HEK293 (cell line): ENCODE measurements at regions not wholly inside any gene's neighbourhood (a gene's known extent, or its start where the extent isn't known, plus 50 kb on each side); places are given as distances from the start of the nearest gene placed in this dataset.

Experiments
- CTCF ChIA-PET: fragments of 350-600 bp; formaldehyde crosslinking; extraction: SDS; loops from one replicate; lab custom pipeline; 2021; ENCODE audit warnings: antibody characterized with exemption; lab: Yijun Ruan, JAX
- POLR2A ChIA-PET: fragments of 300-600 bp; formaldehyde crosslinking; extraction: SDS; loops from one replicate; lab custom pipeline; 2020; ENCODE audit warnings: antibody characterized with exemption, inconsistent platforms; lab: Yijun Ruan, JAX
- H3K27ac ChIP-seq: fragments of 200-500 bp; sonication (Bioruptor generic); 2 replicates; pipeline ENCODE4 v1.5.1; 2014; ENCODE audit warnings: low read depth, low read length, control low read depth, inconsistent platforms; ENCODE audit errors: extremely low read depth
- H3K36me3 ChIP-seq, 2 experiments: fragments of 200-500 bp in 1 of 2; sonication (Bioruptor generic) in 1 of 2; 1 replicate in 1 of 2; 2 replicates in 1 of 2; pipeline ENCODE4 v1.5.1; 2014 to 2017; ENCODE audit warnings: inconsistent platforms in 2 of 2, low read length in 2 of 2; ENCODE audit not compliant: control insufficient read depth in 2 of 2, insufficient read depth in 1 of 2
- H3K4me1 ChIP-seq: fragments of 200-500 bp; sonication (Bioruptor generic); 2 replicates; pipeline ENCODE4 v1.5.1; 2014; ENCODE audit warnings: mild to moderate bottlenecking, low read length, inconsistent platforms; ENCODE audit not compliant: control insufficient read depth, insufficient read depth
- H3K4me3 ChIP-seq: 2 replicates; pipeline ENCODE4 v1.5.1; 2011; ENCODE audit warnings: low read depth, mild to moderate bottlenecking, control low read depth, low read length, moderate library complexity
- H3K9me3 ChIP-seq: fragments of 200-500 bp; sonication (Bioruptor generic); 2 replicates; pipeline ENCODE4 v1.5.1; 2014; ENCODE audit warnings: low read depth, low read length, inconsistent platforms; ENCODE audit not compliant: control insufficient read depth, insufficient read depth
- MEIS1 ChIP-seq: sonication (generic); formaldehyde crosslinking; IDR thresholded peaks from 2 replicates; pipeline ENCODE4 v1.8.1; 2022; ENCODE audit warnings: missing genetic modification reagents, mild to moderate bottlenecking, borderline replicate concordance
- REPIN1 ChIP-seq: fragments of 450-650 bp; formaldehyde crosslinking; IDR thresholded peaks from 2 replicates; pipeline ENCODE4 v1.5.1; 2017; ENCODE audit warnings: missing biosample characterization, missing genetic modification characterization, low read depth
- SP2 ChIP-seq: fragments of 450-650 bp; formaldehyde crosslinking; IDR thresholded peaks from 2 replicates; pipeline ENCODE4 v1.5.1; 2016; ENCODE audit warnings: missing biosample characterization, missing genetic modification characterization
- SP7 ChIP-seq: fragments of 450-650 bp; formaldehyde crosslinking; IDR thresholded peaks from 2 replicates; pipeline ENCODE4 v1.5.1; 2016; ENCODE audit warnings: missing biosample characterization, missing genetic modification characterization
- ZBTB8A ChIP-seq: fragments of 450-650 bp; formaldehyde crosslinking; IDR thresholded peaks from 2 replicates; pipeline ENCODE4 v1.5.1; 2016; ENCODE audit warnings: missing biosample characterization, missing genetic modification characterization
- ZFP41 ChIP-seq: fragments of 450-650 bp; formaldehyde crosslinking; IDR thresholded peaks from 2 replicates; pipeline ENCODE4 v1.5.1; 2016; ENCODE audit warnings: missing biosample characterization, missing genetic modification characterization, borderline replicate concordance
- ZNF2 ChIP-seq: fragments of 450-650 bp; formaldehyde crosslinking; IDR thresholded peaks from 2 replicates; pipeline ENCODE4 v1.5.1; 2016; ENCODE audit warnings: missing biosample characterization, missing genetic modification characterization
- ZNF48 ChIP-seq: fragments of 450-650 bp; formaldehyde crosslinking; IDR thresholded peaks from 2 replicates; pipeline ENCODE4 v1.5.1; 2016; ENCODE audit warnings: missing biosample characterization, missing genetic modification characterization
- ZNF529 ChIP-seq: fragments of 450-650 bp; formaldehyde crosslinking; IDR thresholded peaks from 2 replicates; pipeline ENCODE4 v1.5.1; 2017; ENCODE audit warnings: missing genetic modification characterization, missing biosample characterization; ENCODE audit not compliant: insufficient replicate concordance
- ZNF561 ChIP-seq: fragments of 450-650 bp; IDR thresholded peaks from 2 replicates; pipeline ENCODE4 v1.5.1; 2018; ENCODE audit warnings: missing biosample characterization, missing genetic modification characterization, borderline replicate concordance
- ZSCAN16 ChIP-seq: fragments of 450-650 bp; formaldehyde crosslinking; IDR thresholded peaks from 2 replicates; pipeline ENCODE4 v1.5.1; 2016; ENCODE audit warnings: missing biosample characterization, missing genetic modification characterization
- TF ChIP-seq, protein P1 (sequence below): fragments of 450-650 bp; formaldehyde crosslinking; IDR thresholded peaks from 2 replicates; pipeline ENCODE4 v1.5.1; 2016; ENCODE audit warnings: missing biosample characterization, missing genetic modification characterization
- TF ChIP-seq, protein P2 (sequence below): fragments of 450-650 bp; formaldehyde crosslinking; IDR thresholded peaks from 2 replicates; pipeline ENCODE4 v1.5.1; 2016; ENCODE audit warnings: missing biosample characterization, missing genetic modification characterization
- TF ChIP-seq, protein P3 (sequence below): fragments of 450-650 bp; formaldehyde crosslinking; IDR thresholded peaks from 2 replicates; pipeline ENCODE4 v1.5.1; 2016; ENCODE audit warnings: missing biosample characterization, missing genetic modification characterization
- TF ChIP-seq, protein P4 (sequence below): fragments of 450-650 bp; formaldehyde crosslinking; IDR thresholded peaks from 2 replicates; pipeline ENCODE4 v1.5.1; 2016; ENCODE audit warnings: missing biosample characterization, missing genetic modification characterization
- TF ChIP-seq, protein P5 (sequence below): fragments of 450-650 bp; formaldehyde crosslinking; IDR thresholded peaks from 2 replicates; pipeline ENCODE4 v1.5.1; 2016; ENCODE audit warnings: missing biosample characterization, missing genetic modification characterization, low read depth

DNA sequence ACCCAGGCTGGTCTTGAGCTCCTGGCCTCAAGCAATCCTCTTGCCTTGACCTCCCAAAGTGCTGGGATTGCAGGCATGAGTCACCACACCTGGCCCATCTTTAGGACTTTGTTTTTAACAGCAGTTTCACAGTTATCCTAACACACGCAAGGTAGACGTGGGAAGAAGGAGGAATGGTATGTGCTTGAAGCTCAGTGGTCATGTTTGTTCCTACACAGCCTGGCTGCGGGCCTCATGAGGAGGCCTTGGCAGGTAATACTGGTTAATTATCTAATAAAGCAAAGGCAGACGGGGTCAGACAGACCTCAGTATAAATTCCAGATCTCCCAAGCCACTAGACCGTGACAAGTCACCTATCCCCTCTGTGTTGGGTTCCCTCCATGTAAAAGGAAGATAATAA is 271.8 kb downstream of the PCNX1 start (continued):
- TF ChIP-seq, protein P1, sequence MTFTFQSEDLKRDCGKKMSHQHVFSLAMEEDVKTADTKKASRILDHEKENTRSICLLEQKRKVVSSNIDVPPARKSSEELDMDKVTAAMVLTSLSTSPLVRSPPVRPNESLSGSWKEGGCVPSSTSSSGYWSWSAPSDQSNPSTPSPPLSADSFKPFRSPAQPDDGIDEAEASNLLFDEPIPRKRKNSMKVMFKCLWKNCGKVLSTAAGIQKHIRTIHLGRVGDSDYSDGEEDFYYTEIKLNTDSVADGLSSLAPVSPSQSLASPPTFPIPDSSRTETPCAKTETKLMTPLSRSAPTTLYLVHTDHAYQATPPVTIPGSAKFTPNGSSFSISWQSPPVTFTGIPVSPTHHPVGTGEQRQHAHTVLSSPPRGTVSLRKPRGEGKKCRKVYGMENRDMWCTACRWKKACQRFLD (tag by site-specific recombination): no peak
- no peak for TF ChIP-seq ZNF2 (tag by site-specific recombination)
- no peak for TF ChIP-seq ZNF561 (tag by site-specific recombination)
- TF ChIP-seq SP7 (tag by site-specific recombination): no peak
- TF ChIP-seq MEIS1: no peak
- TF ChIP-seq, protein P2, sequence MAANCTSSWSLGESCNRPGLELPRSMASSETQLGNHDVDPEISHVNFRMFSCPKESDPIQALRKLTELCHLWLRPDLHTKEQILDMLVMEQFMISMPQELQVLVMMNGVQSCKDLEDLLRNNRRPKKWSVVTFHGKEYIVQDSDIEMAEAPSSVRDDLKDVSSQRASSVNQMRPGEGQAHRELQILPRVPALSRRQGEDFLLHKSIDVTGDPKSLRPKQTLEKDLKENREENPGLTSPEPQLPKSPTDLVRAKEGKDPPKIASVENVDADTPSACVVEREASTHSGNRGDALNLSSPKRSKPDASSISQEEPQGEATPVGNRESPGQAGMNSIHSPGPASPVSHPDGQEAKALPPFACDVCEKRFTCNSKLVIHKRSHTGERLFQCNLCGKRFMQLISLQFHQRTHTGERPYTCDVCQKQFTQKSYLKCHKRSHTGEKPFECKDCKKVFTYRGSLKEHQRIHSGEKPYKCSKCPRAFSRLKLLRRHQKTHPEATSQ: no peak

DNA sequence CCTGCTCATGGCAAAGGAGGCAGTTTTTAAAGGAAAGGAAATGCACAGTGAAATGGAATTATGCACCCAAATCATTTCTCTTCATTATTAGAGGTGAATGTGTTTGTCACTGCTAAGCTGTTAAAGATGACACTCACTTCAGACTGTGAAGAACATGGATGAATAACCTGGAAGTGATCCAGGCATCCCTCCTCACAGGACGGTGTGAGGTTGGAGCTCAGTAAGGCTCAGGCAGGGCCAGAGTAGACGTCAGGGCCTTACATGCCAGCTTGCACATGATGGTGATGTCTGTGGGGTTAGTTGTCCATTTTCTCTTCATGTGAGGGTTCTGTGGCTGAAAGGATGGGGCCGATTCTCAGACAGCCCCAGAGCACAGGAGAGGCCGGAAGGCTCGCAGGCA is 273.1 kb downstream of the PCNX1 start:
- ChIA-PET CTCF (no interaction called here), POLR2A (no interaction called here)
- Histone ChIP-seq H3K36me3 (no peaks in the 10 kb centered on the region), H3K4me1 (no peaks in the 10 kb centered on the region), H3K9me3 (no peaks in the 10 kb centered on the region), H3K4me3 (no peak overlapping the region), H3K27ac (no peak overlapping the region)
- TF ChIP-seq, protein P3, sequence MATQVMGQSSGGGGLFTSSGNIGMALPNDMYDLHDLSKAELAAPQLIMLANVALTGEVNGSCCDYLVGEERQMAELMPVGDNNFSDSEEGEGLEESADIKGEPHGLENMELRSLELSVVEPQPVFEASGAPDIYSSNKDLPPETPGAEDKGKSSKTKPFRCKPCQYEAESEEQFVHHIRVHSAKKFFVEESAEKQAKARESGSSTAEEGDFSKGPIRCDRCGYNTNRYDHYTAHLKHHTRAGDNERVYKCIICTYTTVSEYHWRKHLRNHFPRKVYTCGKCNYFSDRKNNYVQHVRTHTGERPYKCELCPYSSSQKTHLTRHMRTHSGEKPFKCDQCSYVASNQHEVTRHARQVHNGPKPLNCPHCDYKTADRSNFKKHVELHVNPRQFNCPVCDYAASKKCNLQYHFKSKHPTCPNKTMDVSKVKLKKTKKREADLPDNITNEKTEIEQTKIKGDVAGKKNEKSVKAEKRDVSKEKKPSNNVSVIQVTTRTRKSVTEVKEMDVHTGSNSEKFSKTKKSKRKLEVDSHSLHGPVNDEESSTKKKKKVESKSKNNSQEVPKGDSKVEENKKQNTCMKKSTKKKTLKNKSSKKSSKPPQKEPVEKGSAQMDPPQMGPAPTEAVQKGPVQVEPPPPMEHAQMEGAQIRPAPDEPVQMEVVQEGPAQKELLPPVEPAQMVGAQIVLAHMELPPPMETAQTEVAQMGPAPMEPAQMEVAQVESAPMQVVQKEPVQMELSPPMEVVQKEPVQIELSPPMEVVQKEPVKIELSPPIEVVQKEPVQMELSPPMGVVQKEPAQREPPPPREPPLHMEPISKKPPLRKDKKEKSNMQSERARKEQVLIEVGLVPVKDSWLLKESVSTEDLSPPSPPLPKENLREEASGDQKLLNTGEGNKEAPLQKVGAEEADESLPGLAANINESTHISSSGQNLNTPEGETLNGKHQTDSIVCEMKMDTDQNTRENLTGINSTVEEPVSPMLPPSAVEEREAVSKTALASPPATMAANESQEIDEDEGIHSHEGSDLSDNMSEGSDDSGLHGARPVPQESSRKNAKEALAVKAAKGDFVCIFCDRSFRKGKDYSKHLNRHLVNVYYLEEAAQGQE (tag by site-specific recombination): no peak
- TF ChIP-seq, protein P4, sequence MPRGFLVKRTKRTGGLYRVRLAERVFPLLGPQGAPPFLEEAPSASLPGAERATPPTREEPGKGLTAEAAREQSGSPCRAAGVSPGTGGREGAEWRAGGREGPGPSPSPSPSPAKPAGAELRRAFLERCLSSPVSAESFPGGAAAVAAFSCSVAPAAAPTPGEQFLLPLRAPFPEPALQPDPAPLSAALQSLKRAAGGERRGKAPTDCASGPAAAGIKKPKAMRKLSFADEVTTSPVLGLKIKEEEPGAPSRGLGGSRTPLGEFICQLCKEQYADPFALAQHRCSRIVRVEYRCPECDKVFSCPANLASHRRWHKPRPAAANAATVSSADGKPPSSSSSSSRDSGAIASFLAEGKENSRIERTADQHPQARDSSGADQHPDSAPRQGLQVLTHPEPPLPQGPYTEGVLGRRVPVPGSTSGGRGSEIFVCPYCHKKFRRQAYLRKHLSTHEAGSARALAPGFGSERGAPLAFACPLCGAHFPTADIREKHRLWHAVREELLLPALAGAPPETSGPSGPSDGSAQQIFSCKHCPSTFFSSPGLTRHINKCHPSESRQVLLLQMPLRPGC (tag by site-specific recombination): no peak
- TF ChIP-seq ZNF561 (tag by site-specific recombination) (no peak), ZSCAN16 (tag by site-specific recombination) (no peak), ZNF529 (tag by site-specific recombination) (no peak), SP2 (no peak), REPIN1 (no peak), ZNF48 (tag by site-specific recombination) (no peak), ZBTB8A (tag by site-specific recombination) (no peak), ZFP41 (no peak)
- TF ChIP-seq, protein P5, sequence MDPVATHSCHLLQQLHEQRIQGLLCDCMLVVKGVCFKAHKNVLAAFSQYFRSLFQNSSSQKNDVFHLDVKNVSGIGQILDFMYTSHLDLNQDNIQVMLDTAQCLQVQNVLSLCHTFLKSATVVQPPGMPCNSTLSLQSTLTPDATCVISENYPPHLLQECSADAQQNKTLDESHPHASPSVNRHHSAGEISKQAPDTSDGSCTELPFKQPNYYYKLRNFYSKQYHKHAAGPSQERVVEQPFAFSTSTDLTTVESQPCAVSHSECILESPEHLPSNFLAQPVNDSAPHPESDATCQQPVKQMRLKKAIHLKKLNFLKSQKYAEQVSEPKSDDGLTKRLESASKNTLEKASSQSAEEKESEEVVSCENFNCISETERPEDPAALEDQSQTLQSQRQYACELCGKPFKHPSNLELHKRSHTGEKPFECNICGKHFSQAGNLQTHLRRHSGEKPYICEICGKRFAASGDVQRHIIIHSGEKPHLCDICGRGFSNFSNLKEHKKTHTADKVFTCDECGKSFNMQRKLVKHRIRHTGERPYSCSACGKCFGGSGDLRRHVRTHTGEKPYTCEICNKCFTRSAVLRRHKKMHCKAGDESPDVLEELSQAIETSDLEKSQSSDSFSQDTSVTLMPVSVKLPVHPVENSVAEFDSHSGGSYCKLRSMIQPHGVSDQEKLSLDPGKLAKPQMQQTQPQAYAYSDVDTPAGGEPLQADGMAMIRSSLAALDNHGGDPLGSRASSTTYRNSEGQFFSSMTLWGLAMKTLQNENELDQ (tag by site-specific recombination): no peak
